Fibroblast of villous mesenchyme (primary cell): ENCODE measurements at regions not wholly inside any gene's neighbourhood (a gene's known extent, or its start where the extent isn't known, plus 50 kb on each side); places are given as distances from the start of the nearest gene placed in this dataset.

Source experiments
- DNase-seq: peaks from one replicate; pipeline ENCODE4 v3.0.0-alpha.2; 2010; ENCODE audit warnings: low read depth
- H3K4me3 ChIP-seq: 2 replicates; pipeline ENCODE4 v1.5.1; 2011; ENCODE audit warnings: low read depth, mild to moderate bottlenecking, low read length
- TF ChIP-seq, protein P1 (sequence below): IDR thresholded peaks from 2 replicates; pipeline ENCODE4 v1.5.1; 2012; ENCODE audit warnings: low read depth, mild to moderate bottlenecking, low read length; ENCODE audit not compliant: insufficient read depth

DNA sequence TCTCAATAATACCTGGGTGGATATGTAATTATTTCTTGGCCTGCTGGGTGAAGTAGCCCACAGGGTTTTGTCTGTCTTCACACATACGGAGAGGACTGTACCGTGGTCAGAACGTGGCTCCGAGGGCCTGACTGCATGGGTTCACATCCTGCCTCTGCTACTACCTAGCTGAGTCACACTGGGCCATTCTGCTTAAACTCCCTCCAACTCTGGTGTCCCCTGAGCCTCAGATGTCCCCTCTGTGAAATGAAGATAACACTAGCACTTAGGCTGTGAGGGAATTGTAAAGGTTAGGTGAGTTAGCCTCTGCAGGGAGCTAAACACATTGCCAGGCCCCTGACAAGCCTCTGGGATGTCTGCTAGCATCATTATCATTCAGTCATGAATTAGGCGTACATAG is 120.1 kb upstream of the NABP1 start:
- TF ChIP-seq, protein P1, sequence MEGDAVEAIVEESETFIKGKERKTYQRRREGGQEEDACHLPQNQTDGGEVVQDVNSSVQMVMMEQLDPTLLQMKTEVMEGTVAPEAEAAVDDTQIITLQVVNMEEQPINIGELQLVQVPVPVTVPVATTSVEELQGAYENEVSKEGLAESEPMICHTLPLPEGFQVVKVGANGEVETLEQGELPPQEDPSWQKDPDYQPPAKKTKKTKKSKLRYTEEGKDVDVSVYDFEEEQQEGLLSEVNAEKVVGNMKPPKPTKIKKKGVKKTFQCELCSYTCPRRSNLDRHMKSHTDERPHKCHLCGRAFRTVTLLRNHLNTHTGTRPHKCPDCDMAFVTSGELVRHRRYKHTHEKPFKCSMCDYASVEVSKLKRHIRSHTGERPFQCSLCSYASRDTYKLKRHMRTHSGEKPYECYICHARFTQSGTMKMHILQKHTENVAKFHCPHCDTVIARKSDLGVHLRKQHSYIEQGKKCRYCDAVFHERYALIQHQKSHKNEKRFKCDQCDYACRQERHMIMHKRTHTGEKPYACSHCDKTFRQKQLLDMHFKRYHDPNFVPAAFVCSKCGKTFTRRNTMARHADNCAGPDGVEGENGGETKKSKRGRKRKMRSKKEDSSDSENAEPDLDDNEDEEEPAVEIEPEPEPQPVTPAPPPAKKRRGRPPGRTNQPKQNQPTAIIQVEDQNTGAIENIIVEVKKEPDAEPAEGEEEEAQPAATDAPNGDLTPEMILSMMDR = no peak
- no peak overlapping the region for H3K4me3 ChIP-seq
- DNase-seq = no peak

DNA sequence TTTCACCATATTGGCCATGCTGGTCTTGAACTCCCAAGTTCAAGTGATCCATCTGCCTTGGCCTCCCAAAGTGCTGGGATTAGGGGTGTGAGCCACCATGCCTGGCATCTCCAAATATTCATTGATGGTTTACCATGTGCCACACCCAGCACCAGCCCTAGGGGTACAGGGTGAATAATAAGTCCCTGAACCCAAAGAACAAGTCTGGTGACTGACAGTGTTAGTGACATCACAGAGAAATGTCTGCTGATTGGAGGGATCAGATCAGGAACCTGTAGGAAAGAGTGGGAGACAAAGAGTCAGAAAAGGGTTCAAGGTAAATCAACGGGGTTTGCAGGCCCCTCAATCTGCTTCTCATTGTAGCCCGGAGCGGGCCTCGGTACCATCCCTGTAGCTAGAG is 118.4 kb upstream of the NABP1 start:
- no peak for DNase-seq
- TF ChIP-seq, protein P1 = no peak
- H3K4me3 ChIP-seq = no peak overlapping the region

DNA sequence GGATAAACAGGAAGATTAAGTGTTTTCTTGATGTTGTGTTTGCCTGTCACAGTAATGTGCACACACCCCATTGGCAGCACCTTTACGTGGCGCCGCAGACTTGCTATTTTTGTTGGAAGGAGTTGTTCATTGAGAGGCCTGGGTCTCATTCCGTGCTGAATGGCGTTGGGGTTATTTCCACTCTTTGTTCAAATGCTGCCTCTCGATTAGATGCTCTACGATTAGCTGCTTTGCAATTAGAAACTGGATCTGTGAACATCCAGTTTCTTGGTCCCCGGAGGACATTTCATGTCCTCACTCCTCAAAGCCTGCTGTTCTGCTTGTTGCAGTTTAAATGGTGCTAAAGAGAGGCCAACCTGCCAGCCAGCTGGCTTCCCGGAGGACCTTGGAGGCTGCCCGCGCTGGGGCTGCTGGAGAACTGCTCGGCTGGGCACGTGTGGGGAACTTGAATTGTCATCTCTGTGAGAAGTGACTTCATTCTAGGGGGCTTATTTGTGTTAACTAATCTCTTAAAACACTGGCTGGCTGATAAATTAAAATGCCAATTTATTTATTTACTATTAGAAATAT is 117.4 kb upstream of the NABP1 start:
- no peak overlapping the region for H3K4me3 ChIP-seq
- DNase-seq = no peak
- TF ChIP-seq, protein P1 = no peak

DNA sequence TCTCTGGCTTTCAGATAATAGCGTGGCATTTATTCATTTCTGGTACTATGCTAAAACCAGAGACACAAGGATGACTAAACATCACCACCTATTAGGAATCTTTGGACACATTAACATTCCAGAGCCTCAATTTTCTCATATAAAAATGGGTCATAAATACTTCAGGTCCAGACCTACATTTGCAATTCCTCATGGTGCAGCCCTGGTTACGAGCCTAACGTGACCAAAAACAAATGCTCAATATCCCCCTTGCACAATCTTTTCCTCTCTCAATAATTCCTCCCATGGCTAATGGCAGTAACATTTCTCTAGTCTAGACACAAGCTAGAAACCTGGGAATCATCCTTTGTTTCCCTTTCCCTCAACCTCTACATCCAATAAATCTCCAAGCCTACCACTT is 112.8 kb upstream of the NABP1 start:
- H3K4me3 ChIP-seq = no peak overlapping the region
- TF ChIP-seq, protein P1 = no peak
- no peak for DNase-seq

DNA sequence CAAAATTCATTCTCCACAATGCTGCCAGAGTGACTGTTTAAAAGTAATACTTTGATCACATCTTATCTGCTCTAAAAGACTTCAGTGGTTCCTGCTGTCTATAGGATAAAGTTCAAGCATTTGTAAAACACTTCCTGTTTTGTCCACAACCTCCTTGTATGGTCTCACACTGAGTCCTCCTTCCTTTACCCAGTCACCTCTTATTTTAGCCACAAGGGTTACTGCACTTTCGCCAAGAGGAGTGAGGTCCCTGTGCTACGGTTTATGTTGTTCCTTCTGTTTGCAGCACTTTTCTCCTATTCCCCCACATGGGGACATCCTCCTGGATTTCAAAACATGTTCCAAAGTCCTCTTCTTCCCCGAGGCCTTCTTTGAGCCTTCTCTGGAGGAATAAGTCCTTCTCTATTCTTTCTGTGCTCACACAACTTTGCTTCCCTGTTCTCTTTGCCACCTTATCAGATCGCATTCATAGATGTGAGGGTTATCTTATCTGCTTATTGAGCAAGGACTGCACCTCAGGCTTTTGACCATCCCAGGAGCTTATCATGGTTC is 112.2 kb upstream of the NABP1 start:
- no peak for DNase-seq
- H3K4me3 ChIP-seq = no peak overlapping the region
- TF ChIP-seq, protein P1 = no peak

DNA sequence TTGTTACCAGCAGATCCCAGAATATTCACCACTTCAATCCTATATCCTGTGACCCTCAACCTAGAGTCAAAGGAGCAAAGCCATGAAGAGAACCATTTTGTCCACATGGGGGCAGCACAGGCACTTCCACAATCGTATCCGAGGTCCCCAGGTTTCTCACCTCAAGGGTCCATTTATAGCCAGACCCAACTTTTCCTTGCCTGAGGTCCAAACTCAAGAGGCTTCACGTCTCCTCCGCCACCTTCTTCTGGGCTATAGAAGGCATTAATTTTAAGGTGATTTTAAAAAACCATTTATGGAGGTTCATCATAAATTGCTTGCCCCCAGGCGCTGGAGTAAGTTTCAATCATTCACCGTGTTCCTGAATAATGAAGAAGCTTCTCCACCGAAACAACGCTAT is 111.6 kb upstream of the NABP1 start:
- peak; percentile 66 for DNase-seq
- no peak overlapping the region for H3K4me3 ChIP-seq
- TF ChIP-seq, protein P1 = peak; percentile 87

DNA sequence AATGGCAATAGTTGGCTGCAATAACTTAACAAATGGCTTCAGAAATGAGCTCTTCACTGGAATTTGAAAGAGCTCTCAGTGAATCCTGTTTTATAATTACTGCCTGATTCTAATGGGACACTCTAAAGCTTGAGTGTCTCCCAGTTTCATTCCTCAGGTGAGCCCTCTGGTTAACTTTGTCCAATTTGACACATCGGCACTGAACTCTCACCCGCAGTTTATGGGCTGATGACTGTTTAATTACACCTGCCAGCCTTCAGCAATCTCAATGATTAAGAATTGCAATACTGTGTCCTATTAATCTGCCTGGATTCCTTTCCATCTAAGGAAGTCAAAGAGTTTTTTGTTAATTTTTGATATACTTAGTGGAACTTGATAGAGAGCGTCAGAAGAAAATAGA is 110.7 kb upstream of the NABP1 start:
- TF ChIP-seq, protein P1 = no peak
- no peak for DNase-seq
- no peak overlapping the region for H3K4me3 ChIP-seq
